OCI-LY3 (cell line): ENCODE measurements at regions not wholly inside any gene's neighbourhood (a gene's known extent, or its start where the extent isn't known, plus 50 kb on each side); places are given as distances from the start of the nearest gene placed in this dataset.

Source experiments
- CTCF ChIP-seq: fragments of 200-600, 300-600 bp; sonication (generic); IDR thresholded peaks from 2 replicates; pipeline ENCODE4 v1.5.1; 2014; ENCODE audit warnings: antibody characterized with exemption, low read length, low read depth
- EZH2phosphoT487 ChIP-seq: fragments of 200-600 bp; shearing (Covaris generic); IDR thresholded peaks from 2 replicates; pipeline ENCODE4 v1.6.1; 2018; ENCODE audit warnings: antibody characterized with exemption, mixed run types, low read depth

- TF ChIP-seq CTCF (no peak), EZH2phosphoT487 (no peak)
Measured at GRCh38 chr2:200032895-200033294, 77.5 kb downstream of the MAIP1 start.
